HG03565 (cell line): ENCODE measurements at regions not wholly inside any gene's neighbourhood (a gene's known extent, or its start where the extent isn't known, plus 50 kb on each side); places are given as distances from the start of the nearest gene placed in this dataset.

Experiments used
- ATAC-seq: cut with Tn5 transposase; IDR thresholded peaks from one replicate; pipeline ENCODE4 v1.9.1; 2021; ENCODE audit warnings: mild to moderate bottlenecking, moderate library complexity; ENCODE audit not compliant: unreplicated experiment

DNA sequence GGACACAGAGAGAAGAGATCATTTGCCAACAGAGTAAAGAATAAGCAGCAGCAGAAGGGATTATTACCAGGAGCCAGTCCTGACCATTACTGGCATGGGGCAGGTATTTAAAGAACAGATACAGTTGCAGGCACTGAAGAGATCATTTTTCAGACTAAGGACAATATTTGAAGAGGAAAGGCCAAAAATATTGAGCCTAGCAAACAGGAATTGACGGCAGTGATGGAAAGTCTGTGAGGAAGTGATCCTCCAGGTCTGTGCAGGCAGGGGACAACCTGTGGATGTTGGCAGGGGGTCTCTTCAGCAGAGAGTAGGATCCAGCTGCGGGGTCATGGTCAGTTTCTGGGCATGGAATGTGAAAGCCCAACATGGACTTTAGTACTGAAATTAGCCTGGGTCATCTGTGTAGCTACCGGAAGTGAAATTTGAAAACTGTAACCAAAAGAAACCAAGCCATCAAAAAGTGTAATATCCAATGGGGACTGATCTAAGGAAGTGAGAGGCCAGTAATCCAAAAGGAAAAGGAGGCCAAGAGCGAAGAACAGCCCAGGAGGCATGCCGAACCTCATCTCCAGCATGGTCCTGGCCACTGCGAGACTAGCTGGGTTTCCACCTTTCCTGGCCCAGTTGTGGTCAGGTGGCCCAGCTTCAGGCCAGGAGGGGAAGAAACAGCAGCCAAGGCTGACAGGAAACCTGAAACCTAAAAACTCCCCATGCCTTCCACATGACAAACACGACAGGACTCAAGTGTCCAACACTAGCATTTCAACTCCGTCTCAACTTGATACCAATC lies 115.1 kb upstream of the TNFAIP3 start:
- no peak for ATAC-seq

GRCh38 chr6:137754366-137754765 lies 112.7 kb upstream of the TNFAIP3 start:
- ATAC-seq = no peak

- ATAC-seq = no peak
These were observed 112.2 kb upstream of the TNFAIP3 start for GRCh38 chr6:137754866-137755265.

DNA sequence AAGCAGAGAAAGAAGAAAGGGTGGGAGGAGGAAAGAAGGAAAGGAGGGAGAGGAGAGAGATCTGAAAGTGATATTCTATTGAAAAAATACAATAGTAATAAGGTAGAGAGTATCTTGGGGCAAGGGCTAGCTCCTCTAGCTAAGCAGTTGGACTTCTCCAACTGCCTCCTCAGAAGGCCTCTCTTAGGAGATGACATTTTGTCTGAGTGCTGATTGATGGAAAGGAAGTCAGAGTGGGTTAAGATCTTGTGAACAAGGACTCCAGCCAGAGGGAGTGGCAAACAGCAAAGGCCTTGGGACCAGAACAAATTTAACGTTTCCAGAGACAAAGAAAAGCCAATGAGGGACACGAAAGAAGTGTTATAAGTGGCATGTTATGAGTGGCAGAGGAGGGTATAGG lies 111.8 kb upstream of the TNFAIP3 start:
- no peak for ATAC-seq

GRCh38 chr6:137756788-137757187 lies 110.3 kb upstream of the TNFAIP3 start:
- ATAC-seq = no peak

DNA sequence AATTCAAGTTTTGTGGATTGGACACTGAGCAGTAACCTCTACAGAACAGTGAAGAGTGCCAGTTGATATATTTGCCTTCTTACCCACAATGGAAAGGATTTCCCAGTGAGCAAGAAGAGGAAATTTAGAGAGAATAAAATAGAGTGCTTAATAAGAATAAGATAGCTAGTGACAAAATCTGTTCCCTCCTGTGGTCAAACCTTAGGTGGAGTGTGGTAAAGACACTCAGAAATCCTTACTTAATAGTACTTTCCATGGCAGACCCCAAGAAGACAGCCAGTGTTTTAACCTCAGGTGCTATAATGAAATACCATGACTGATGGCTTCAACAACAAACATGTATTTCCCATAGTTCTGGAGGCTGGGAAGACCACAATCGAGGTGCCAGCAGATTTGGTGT lies 108.4 kb upstream of the TNFAIP3 start:
- ATAC-seq = no peak

DNA sequence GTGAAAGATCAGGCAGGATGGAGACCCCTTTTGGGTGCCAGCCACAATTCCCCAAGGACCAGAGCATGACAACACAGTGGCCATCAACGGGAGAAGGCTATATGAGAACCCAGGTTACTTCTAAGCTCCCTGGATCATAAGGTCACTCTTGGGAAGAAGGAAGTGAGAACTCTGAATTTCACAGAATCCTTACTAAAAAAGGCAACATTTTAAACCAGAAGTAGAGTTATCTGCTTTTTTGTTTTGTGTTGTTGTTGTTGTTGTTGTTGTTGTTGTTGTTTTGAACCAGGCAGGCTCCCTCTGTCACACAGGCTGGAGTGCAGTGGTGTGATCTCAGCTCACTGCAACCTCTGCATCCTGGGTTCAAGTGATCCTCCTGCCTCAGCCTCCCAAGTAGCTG lies 107.4 kb upstream of the TNFAIP3 start:
- ATAC-seq = no peak

DNA sequence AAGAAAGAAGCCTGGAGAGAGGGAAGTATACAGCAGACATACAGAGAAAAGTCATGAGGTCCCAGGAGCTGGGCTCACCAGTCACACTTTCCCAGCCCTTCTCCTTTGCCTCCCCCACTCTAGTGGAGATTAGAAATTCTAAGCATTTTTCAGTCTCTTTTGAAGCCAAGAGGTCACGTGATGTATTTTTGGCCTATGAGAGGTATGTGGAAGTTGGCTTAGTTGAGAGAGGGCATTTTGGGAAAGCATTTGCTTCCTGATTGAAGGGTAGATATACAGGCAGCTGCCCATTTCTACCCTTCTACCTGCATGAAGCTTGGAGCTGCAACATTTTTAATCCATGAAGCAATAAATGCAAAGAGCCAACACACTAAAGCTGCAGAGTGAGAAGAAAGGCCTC lies 106.0 kb upstream of the TNFAIP3 start:
- no peak for ATAC-seq

DNA sequence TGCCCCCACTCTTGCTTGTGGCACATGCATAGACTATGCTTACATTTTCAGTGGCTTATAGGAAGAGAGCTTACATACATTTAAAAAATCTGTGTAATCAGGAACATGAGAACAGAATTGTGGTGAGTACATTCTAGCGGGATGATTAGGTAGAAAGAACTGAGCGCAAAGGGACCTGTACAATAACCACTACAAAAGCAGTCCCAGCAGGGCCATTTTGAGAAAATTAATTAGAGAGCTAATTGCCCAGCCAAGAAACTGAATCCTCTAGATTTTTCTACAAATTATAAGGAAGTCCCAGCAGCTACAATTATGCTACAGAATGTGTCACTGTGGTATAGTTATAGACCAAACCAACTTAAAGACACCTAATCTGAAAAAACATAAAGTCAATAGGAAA lies 105.6 kb upstream of the TNFAIP3 start:
- no peak for ATAC-seq

- no peak for ATAC-seq
These were observed 104.6 kb upstream of the TNFAIP3 start for GRCh38 chr6:137762168-137763090.

- ATAC-seq = no peak
These were observed 103.6 kb upstream of the TNFAIP3 start for GRCh38 chr6:137763436-137763835.

DNA sequence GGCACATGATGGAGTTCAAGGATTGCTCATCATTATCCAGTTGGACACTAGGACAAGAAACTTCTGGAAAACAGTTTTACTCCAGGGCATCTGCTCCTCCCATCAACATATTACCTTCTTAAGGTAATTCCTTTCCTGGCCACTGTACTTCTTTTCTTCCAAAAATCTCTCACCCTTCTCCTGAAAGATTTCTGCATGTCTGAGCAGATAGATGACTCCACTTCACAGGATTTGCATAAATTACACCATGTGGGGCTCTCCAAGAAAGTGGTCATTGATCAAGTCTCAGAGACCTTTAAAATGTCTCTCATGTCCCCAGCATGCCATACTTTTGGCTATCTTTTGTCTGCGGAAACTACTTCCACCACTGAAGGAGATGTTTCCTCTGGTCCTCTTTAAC lies 103.2 kb upstream of the TNFAIP3 start:
- no peak for ATAC-seq

DNA sequence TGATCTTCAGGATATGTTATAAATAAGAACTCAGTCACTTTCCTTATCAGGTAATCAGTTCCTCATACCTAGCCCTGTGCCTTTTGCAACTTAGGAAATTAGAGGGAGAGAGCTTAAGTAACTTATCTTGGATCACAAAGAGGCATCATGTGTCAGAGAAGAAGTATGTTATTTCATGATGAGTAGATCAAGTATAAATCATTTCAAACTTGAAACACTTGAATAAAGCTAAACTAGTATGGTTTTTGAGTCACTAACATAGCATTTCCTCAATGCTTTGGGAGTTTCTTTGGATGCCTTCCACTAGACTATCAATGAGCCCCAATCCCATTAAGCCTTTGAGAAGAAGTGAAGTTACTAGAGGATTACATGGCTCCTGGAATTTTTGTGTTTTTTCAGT lies 102.6 kb upstream of the TNFAIP3 start:
- no peak for ATAC-seq

DNA sequence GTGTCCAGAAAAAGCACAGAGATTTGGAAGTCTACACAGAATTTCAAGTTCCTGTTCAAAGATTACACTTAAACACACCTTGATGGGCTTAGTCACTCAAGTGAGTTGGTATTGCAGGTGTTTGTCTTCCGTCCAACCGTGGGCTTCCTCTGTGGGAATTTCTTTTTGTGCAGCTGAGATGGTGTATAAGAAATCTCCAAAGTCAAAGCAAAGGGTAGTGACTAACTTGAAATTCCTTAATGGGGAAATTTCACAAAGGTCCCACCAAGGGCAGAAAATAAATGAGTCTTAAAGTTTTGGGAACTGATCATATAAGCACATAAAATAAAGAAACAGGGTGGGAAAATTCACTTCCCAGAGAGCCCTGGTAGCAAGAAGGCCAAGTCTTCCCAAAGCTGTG lies 102.0 kb upstream of the TNFAIP3 start:
- no peak for ATAC-seq

- no peak for ATAC-seq
These were observed 100.3 kb upstream of the TNFAIP3 start for GRCh38 chr6:137766596-137767370.

DNA sequence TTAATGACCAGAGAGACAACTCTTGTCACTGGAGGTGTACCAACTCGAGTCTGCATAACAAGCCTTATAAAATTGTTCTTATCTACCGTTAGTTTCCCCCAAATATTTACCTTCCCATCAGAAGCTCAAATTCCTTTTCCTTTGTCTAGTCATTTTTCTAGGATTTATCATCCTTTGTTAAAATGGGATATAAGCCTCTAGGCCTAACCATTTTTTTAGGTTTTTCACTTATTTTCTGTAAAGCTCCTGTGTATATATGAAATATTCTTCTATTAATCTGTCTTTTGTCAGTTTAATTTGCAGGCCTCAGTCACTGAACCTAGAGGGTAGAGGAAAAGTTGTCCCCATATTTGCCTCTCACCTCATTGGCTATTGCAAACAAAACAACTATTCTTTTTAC lies 99.6 kb upstream of the TNFAIP3 start:
- ATAC-seq = no peak

- peak; percentile 59 for ATAC-seq
These were observed 99.0 kb upstream of the TNFAIP3 start for GRCh38 chr6:137767911-137768690.

DNA sequence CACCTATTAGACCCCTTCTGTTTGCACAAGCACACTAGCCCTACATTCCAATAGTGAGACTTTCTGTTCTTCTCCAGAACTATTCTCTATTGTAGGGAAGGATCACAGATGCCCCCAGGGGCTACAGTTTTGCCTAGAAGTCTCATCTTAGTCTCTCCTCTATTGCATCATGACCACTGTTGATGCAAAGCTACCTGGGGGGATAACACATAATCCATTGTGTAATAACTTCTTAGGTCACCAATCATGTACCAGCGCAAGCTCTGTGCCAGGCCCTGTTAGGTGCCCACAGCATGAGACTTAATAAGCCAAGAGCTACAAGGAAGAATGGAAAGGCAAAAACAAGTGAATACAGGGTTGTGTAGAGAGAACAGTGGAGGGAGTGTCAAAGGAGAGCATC lies 98.1 kb upstream of the TNFAIP3 start:
- no peak for ATAC-seq

DNA sequence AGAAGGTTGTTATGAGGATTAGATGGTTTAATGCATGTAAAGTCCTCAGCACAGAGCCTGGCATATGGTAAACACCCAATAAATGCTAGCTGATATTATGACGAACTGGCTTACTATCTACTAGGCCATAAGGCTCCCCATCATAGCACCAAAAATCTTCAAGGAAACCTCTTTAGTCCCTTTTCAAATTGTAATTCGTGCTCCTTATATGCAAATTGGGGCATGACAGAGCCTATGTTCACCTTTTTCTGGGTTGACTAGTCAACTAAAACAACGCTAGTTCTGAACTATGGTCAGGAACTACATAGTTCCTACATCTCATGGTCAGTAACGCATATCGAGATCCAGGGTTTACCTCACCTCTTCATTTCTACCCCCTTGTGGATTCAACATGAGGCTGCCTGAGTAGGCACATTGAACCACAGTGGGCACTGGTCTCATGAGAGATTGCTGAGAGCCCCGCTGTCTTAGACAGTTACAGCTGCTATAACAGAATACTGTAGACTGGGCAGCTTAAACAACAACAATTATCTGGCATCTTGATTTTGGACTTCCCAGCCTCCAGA lies 97.2 kb upstream of the TNFAIP3 start:
- no peak for ATAC-seq

- no peak for ATAC-seq
These were observed 94.4 kb upstream of the TNFAIP3 start for GRCh38 chr6:137772541-137773250.
